Calu3 (cell line): ENCODE measurements at regions not wholly inside any gene's neighbourhood (a gene's known extent, or its start where the extent isn't known, plus 50 kb on each side); places are given as distances from the start of the nearest gene placed in this dataset.

Source experiments
- BruUV-seq: library from RNA; stranded (reverse); fragments of 400-500 nt; replicated peaks from 2 replicates; lab custom pipeline; 2021; lab: Mats Ljungman, UMichigan
- CTCF ChIA-PET: fragments of 300-600 bp; sonication (Branson Sonifier 250); formaldehyde crosslinking; loops from one replicate; lab custom pipeline; 2022; ENCODE audit warnings: antibody characterized with exemption; lab: Charles Lee
- DNase-seq: peaks from one replicate; pipeline ENCODE4 v3.0.0; 2022
- H3K27ac Mint-ChIP-seq: one replicate; pipeline ENCODE4 v1.8.0; 2022; ENCODE audit warnings: mixed read lengths; ENCODE audit not compliant: unreplicated experiment
- H3K27me3 Mint-ChIP-seq: one replicate; pipeline ENCODE4 v1.8.0; 2022; ENCODE audit warnings: mixed read lengths; ENCODE audit not compliant: unreplicated experiment
- H3K36me3 Mint-ChIP-seq: one replicate; pipeline ENCODE4 v1.8.0; 2022; ENCODE audit warnings: mild to moderate bottlenecking, moderate library complexity, mixed read lengths; ENCODE audit not compliant: insufficient read depth, unreplicated experiment
- H3K4me1 Mint-ChIP-seq: one replicate; pipeline ENCODE4 v1.8.0; 2022; ENCODE audit warnings: mild to moderate bottlenecking, low read depth, mixed read lengths; ENCODE audit not compliant: unreplicated experiment
- H3K4me3 Mint-ChIP-seq: one replicate; pipeline ENCODE4 v1.8.0; 2022; ENCODE audit warnings: mild to moderate bottlenecking, low read depth, moderate library complexity, mixed read lengths; ENCODE audit not compliant: unreplicated experiment
- H3K9me3 Mint-ChIP-seq: one replicate; pipeline ENCODE4 v1.8.0; 2022; ENCODE audit warnings: low read depth, mixed read lengths; ENCODE audit not compliant: unreplicated experiment
- intact Hi-C: fragments of 100-400 bp; cut with micrococcal nuclease; formaldehyde crosslinking; loops from one replicate; pipeline ENCODE4 v1.10.0; 2022; ENCODE audit not compliant: unreplicated experiment
- TF ChIP-seq, protein P1 (sequence below): fragments of 200-600 bp; IDR thresholded peaks from one replicate; pipeline ENCODE4 v1.8.0; 2022; ENCODE audit warnings: antibody characterized with exemption; ENCODE audit not compliant: unreplicated experiment

DNA sequence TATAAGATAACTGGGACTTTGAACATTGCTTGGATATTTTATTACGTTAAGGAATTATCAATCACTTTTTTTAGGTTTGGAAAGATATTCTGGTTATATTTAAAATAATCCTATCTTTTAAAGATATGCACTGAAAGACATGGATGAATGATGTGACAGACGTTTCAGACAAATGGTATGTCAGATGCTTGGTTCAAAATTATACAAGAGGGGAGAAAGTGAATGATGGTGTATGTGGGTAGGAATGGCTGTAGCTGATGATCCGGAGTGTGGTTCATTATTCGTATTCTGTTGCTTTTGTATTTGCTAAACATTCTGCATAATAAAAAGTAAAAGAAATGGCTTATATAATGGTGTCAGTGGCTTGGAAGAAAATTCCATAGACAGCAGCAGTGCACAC, 51.0 kb upstream of the SNRPB2 start:
- BruUV-seq, result no TSS peak
- intact Hi-C loops, result no loop called here
- Mint-ChIP-seq H3K27me3 (no peaks in the 10 kb centered on the region), H3K36me3 (no peaks in the 10 kb centered on the region), H3K9me3 (no peaks in the 10 kb centered on the region), H3K4me3 (no peak overlapping the region), H3K4me1 (no peaks in the 10 kb centered on the region), H3K27ac (no peak overlapping the region)
- TF ChIP-seq, protein P1, sequence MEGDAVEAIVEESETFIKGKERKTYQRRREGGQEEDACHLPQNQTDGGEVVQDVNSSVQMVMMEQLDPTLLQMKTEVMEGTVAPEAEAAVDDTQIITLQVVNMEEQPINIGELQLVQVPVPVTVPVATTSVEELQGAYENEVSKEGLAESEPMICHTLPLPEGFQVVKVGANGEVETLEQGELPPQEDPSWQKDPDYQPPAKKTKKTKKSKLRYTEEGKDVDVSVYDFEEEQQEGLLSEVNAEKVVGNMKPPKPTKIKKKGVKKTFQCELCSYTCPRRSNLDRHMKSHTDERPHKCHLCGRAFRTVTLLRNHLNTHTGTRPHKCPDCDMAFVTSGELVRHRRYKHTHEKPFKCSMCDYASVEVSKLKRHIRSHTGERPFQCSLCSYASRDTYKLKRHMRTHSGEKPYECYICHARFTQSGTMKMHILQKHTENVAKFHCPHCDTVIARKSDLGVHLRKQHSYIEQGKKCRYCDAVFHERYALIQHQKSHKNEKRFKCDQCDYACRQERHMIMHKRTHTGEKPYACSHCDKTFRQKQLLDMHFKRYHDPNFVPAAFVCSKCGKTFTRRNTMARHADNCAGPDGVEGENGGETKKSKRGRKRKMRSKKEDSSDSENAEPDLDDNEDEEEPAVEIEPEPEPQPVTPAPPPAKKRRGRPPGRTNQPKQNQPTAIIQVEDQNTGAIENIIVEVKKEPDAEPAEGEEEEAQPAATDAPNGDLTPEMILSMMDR, result no peak
- CTCF ChIA-PET, result no interaction called here
- DNase-seq, result no peak

DNA sequence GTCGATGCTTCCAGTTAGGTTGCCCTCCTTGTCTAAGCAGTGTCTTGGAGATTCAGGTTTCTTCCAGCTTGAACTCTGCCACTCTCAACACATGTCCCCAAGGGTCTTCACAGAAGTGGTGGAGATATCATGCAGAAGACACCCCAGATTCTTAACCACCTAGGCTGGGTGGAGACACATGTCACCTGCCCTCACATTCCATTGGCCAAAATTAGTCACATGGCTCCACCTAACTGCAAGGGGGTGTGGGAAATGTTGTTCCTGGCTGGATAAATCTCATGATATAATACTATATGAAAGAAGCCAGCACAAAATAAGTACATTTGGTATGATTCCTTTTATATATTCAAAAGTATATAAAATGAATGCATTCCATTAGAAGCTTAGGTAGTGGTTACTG, 52.9 kb upstream of the SNRPB2 start:
- TF ChIP-seq, protein P1, result no peak
- Mint-ChIP-seq H3K4me1 (no peaks in the 10 kb centered on the region), H3K4me3 (no peak overlapping the region), H3K36me3 (no peaks in the 10 kb centered on the region), H3K27me3 (no peaks in the 10 kb centered on the region), H3K27ac (no peak overlapping the region), H3K9me3 (no peaks in the 10 kb centered on the region)
- DNase-seq, result no peak
- CTCF ChIA-PET, result no interaction called here
- intact Hi-C loops, result no loop called here
- BruUV-seq, result no TSS peak

DNA sequence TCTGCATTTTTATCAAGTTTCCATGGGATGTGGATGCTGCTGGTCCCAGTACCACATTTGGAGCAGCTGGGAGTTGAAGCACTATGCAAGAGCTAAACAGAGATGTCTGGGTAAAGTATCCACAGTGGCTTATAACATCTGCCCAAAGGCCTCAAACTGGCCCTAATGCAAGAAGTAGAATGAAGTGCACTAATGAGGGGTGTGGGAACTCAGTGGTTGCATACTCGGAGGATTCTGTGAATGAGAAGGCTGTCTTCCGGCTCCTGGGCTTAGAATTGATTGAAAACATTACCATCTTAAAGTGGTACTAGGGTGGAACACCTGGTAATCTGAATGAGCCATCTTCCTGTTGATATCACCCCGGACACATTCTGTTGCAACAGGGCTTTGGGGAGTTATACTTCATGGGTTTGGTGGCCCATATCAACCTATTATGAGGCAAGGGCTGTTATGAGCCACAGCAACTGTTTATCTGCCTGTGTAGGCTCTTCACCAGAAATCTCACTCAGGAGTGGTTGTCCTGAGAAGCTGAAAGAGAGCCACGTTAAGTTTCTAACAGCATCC, 54.7 kb upstream of the SNRPB2 start:
- no peaks in the 10 kb centered on the region for H3K27me3 Mint-ChIP-seq
- H3K4me1 Mint-ChIP-seq, result no peaks in the 10 kb centered on the region
- no peak overlapping the region for H3K4me3 Mint-ChIP-seq
- CTCF ChIA-PET, result no interaction called here
- intact Hi-C loops, result no loop called here
- no peaks in the 10 kb centered on the region for H3K9me3 Mint-ChIP-seq
- TF ChIP-seq, protein P1, result no peak
- no peak for DNase-seq
- BruUV-seq, result no TSS peak
- no peak overlapping the region for H3K27ac Mint-ChIP-seq
- no peaks in the 10 kb centered on the region for H3K36me3 Mint-ChIP-seq

DNA sequence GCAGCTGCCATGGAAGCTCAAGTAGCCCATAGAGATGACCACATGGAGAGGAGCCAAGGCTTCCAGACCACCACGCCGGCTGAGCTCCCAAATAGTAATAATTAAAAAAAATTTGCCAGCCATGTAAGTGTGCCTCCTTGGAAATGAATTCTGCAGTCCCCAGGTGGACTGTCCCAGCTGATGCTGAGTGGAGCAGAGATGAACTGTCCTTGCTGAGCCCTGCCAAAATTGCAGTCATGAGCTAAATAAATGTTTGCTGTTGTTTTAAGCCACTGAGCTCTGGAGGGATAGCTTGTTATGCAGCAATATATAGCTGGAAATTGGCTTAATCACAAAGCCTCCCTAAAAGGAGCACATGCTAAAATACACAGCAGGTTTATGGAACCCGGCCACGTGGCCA, 55.6 kb upstream of the SNRPB2 start:
- Mint-ChIP-seq H3K27me3 (no peaks in the 10 kb centered on the region), H3K4me1 (no peaks in the 10 kb centered on the region), H3K9me3 (no peaks in the 10 kb centered on the region), H3K36me3 (no peaks in the 10 kb centered on the region), H3K4me3 (no peak overlapping the region), H3K27ac (no peak overlapping the region)
- DNase-seq, result no peak
- CTCF ChIA-PET, result no interaction called here
- TF ChIP-seq, protein P1, result no peak
- BruUV-seq, result no TSS peak
- intact Hi-C loops, result no loop called here
